HEK293 (cell line): ENCODE measurements at regions not wholly inside any gene's neighbourhood (a gene's known extent, or its start where the extent isn't known, plus 50 kb on each side); places are given as distances from the start of the nearest gene placed in this dataset.

Experiments
- FEZF1 ChIP-seq: fragments of 450-650 bp; formaldehyde crosslinking; IDR thresholded peaks from 2 replicates; pipeline ENCODE4 v1.5.1; 2016; ENCODE audit warnings: missing biosample characterization, missing genetic modification characterization
- GLIS1 ChIP-seq: fragments of 450-650 bp; formaldehyde crosslinking; IDR thresholded peaks from 2 replicates; pipeline ENCODE4 v1.5.1; 2016; ENCODE audit warnings: missing biosample characterization, missing genetic modification characterization
- KLF16 ChIP-seq: fragments of 450-650 bp; formaldehyde crosslinking; IDR thresholded peaks from 2 replicates; pipeline ENCODE4 v1.5.1; 2017; ENCODE audit warnings: missing biosample characterization, missing genetic modification characterization
- KLF8 ChIP-seq: fragments of 450-650 bp; formaldehyde crosslinking; IDR thresholded peaks from 2 replicates; pipeline ENCODE4 v1.5.1; 2016; ENCODE audit warnings: missing biosample characterization, missing genetic modification characterization
- OVOL3 ChIP-seq: fragments of 450-650 bp; formaldehyde crosslinking; IDR thresholded peaks from 2 replicates; pipeline ENCODE4 v1.5.1; 2016; ENCODE audit warnings: missing biosample characterization, missing genetic modification characterization
- PRDM1 ChIP-seq: fragments of 450-650 bp; formaldehyde crosslinking; IDR thresholded peaks from 2 replicates; pipeline ENCODE4; 2016; ENCODE audit warnings: missing biosample characterization, missing genetic modification characterization
- SP3 ChIP-seq: fragments of 450-650 bp; formaldehyde crosslinking; IDR thresholded peaks from 2 replicates; pipeline ENCODE4 v1.5.1; 2016; ENCODE audit warnings: missing biosample characterization, missing genetic modification characterization
- SP7 ChIP-seq: fragments of 450-650 bp; formaldehyde crosslinking; IDR thresholded peaks from 2 replicates; pipeline ENCODE4 v1.5.1; 2016; ENCODE audit warnings: missing biosample characterization, missing genetic modification characterization
- ZBTB17 ChIP-seq: fragments of 450-650 bp; formaldehyde crosslinking; IDR thresholded peaks from 2 replicates; pipeline ENCODE4 v1.5.1; 2016; ENCODE audit warnings: missing biosample characterization, missing genetic modification characterization
- ZEB2 ChIP-seq: fragments of 450-650 bp; formaldehyde crosslinking; IDR thresholded peaks from 2 replicates; pipeline ENCODE4 v1.5.1; 2016; ENCODE audit warnings: missing biosample characterization, missing genetic modification characterization
- ZFP41 ChIP-seq: fragments of 450-650 bp; formaldehyde crosslinking; IDR thresholded peaks from 2 replicates; pipeline ENCODE4 v1.5.1; 2016; ENCODE audit warnings: missing biosample characterization, missing genetic modification characterization, borderline replicate concordance
- ZNF112 ChIP-seq: fragments of 450-650 bp; formaldehyde crosslinking; IDR thresholded peaks from 2 replicates; pipeline ENCODE4 v1.5.0; 2017; ENCODE audit warnings: missing biosample characterization, missing genetic modification characterization
- ZNF121 ChIP-seq: fragments of 450-650 bp; formaldehyde crosslinking; IDR thresholded peaks from 2 replicates; pipeline ENCODE4 v1.5.1; 2016; ENCODE audit warnings: missing biosample characterization, missing genetic modification characterization
- ZNF132 ChIP-seq: fragments of 450-650 bp; formaldehyde crosslinking; IDR thresholded peaks from 2 replicates; pipeline ENCODE4 v1.5.1; 2017; ENCODE audit warnings: missing biosample characterization, missing genetic modification characterization, borderline replicate concordance
- ZNF16 ChIP-seq: fragments of 450-650 bp; formaldehyde crosslinking; IDR thresholded peaks from 2 replicates; pipeline ENCODE4 v1.5.1; 2016; ENCODE audit warnings: low read depth, missing biosample characterization, missing genetic modification characterization
- ZNF174 ChIP-seq: fragments of 450-650 bp; formaldehyde crosslinking; IDR thresholded peaks from 2 replicates; pipeline ENCODE4 v1.5.0; 2017; ENCODE audit warnings: missing biosample characterization, mild to moderate bottlenecking, missing genetic modification characterization
- ZNF302 ChIP-seq: fragments of 450-650 bp; formaldehyde crosslinking; IDR thresholded peaks from 2 replicates; pipeline ENCODE4 v1.5.1; 2016; ENCODE audit warnings: missing biosample characterization, missing genetic modification characterization, low read depth
- ZNF311 ChIP-seq: fragments of 450-650 bp; formaldehyde crosslinking; IDR thresholded peaks from 2 replicates; pipeline ENCODE4 v1.5.1; 2017; ENCODE audit warnings: missing biosample characterization, missing genetic modification characterization, borderline replicate concordance
- ZNF37A ChIP-seq: fragments of 450-650 bp; IDR thresholded peaks from 2 replicates; pipeline ENCODE4 v1.5.1; 2018; ENCODE audit warnings: missing biosample characterization, missing genetic modification characterization
- ZNF394 ChIP-seq: fragments of 450-650 bp; formaldehyde crosslinking; IDR thresholded peaks from 2 replicates; pipeline ENCODE4 v1.5.1; 2016; ENCODE audit warnings: missing biosample characterization, missing genetic modification characterization, mild to moderate bottlenecking, moderate library complexity, borderline replicate concordance
- ZNF473 ChIP-seq: fragments of 450-650 bp; formaldehyde crosslinking; IDR thresholded peaks from 2 replicates; pipeline ENCODE4 v1.5.1; 2017; ENCODE audit warnings: missing biosample characterization, missing genetic modification characterization
- ZNF529 ChIP-seq: fragments of 450-650 bp; formaldehyde crosslinking; IDR thresholded peaks from 2 replicates; pipeline ENCODE4 v1.5.1; 2017; ENCODE audit warnings: missing genetic modification characterization, missing biosample characterization; ENCODE audit not compliant: insufficient replicate concordance
- ZNF544 ChIP-seq: fragments of 450-650 bp; formaldehyde crosslinking; IDR thresholded peaks from 2 replicates; pipeline ENCODE4 v1.5.0; 2017; ENCODE audit warnings: missing biosample characterization, missing genetic modification characterization
- ZNF561 ChIP-seq: fragments of 450-650 bp; IDR thresholded peaks from 2 replicates; pipeline ENCODE4 v1.5.1; 2018; ENCODE audit warnings: missing biosample characterization, missing genetic modification characterization, borderline replicate concordance
- ZNF776 ChIP-seq: fragments of 450-650 bp; formaldehyde crosslinking; IDR thresholded peaks from 2 replicates; pipeline ENCODE4 v1.5.0; 2017; ENCODE audit warnings: missing biosample characterization, missing genetic modification characterization, borderline replicate concordance
- ZNF785 ChIP-seq: fragments of 450-650 bp; formaldehyde crosslinking; IDR thresholded peaks from 2 replicates; pipeline ENCODE4 v1.5.1; 2016; ENCODE audit warnings: missing biosample characterization, missing genetic modification characterization
- ZNF830 ChIP-seq: fragments of 450-650 bp; IDR thresholded peaks from 2 replicates; pipeline ENCODE4 v1.5.0; 2018; ENCODE audit warnings: missing biosample characterization, missing genetic modification characterization, low read depth, mild to moderate bottlenecking, moderate library complexity
- TF ChIP-seq, protein P1 (sequence below): fragments of 450-650 bp; formaldehyde crosslinking; IDR thresholded peaks from 2 replicates; pipeline ENCODE4 v1.5.1; 2016; ENCODE audit warnings: missing biosample characterization, missing genetic modification characterization
- TF ChIP-seq, protein P2 (sequence below): fragments of 450-650 bp; formaldehyde crosslinking; IDR thresholded peaks from 2 replicates; pipeline ENCODE4 v1.5.1; 2016; ENCODE audit warnings: missing biosample characterization, missing genetic modification characterization
- TF ChIP-seq, protein P3 (sequence below): fragments of 450-650 bp; formaldehyde crosslinking; conservative IDR thresholded peaks from 2 replicates; pipeline ENCODE4 v1.5.1; 2016; ENCODE audit warnings: low read depth, missing biosample characterization, missing genetic modification characterization
- TF ChIP-seq, protein P4 (sequence below): fragments of 450-650 bp; formaldehyde crosslinking; IDR thresholded peaks from 2 replicates; pipeline ENCODE4 v1.5.1; 2016; ENCODE audit warnings: missing biosample characterization, missing genetic modification characterization

DNA sequence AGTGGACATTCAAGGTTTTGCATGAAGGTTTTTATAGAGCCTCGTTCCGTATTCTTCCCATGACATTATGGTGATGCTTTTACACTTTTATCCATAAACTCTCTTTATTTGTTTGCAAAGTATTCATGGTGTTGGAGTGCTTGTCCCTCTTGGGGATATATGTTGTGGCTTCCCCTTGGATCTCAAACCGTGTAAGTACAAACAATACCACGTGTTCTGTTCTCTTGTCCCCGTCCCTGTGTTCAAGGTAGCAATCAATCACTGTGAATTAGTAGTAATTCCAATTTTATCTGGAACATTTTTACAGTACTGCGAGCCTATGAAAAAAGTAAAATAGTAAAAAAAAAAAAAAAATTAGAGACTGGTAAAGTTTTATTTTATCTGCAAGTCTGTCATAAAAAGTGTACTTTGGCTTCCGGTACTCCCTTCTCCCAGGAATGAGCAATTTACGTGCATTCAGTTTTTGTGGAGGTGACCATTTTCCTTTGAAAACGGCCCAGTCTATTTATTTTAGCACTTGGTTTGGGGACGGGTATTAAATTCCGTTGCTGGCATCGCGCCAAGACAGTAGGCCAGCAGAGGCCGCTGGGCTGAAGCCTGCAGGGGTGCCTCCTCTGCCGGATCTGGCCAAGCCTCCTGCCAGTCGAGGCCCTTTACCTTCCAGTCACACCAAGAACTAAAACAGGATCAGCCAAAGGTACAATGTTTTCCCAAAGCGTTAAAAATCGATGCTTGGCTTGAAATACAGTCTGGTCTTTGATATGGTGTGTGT is 175.7 kb downstream of the SOCS6 start (continued):
- TF ChIP-seq, protein P1, sequence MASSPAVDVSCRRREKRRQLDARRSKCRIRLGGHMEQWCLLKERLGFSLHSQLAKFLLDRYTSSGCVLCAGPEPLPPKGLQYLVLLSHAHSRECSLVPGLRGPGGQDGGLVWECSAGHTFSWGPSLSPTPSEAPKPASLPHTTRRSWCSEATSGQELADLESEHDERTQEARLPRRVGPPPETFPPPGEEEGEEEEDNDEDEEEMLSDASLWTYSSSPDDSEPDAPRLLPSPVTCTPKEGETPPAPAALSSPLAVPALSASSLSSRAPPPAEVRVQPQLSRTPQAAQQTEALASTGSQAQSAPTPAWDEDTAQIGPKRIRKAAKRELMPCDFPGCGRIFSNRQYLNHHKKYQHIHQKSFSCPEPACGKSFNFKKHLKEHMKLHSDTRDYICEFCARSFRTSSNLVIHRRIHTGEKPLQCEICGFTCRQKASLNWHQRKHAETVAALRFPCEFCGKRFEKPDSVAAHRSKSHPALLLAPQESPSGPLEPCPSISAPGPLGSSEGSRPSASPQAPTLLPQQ, result 0 out of 2 replicates have a peak, but pooled peaks have one; percentile 19
- TF ChIP-seq ZNF529 (tag by site-specific recombination), result no peak
- 0 out of 2 replicates have a peak, but pooled peaks have one; percentile 19 for TF ChIP-seq ZNF112
- TF ChIP-seq ZNF785 (tag by site-specific recombination), result no peak
- peak; percentile 90 for TF ChIP-seq FEZF1 (tag by site-specific recombination)
- TF ChIP-seq ZNF830 (tag by site-specific recombination), result peak; percentile 87
- no peak for TF ChIP-seq ZBTB17 (tag by site-specific recombination)
- TF ChIP-seq ZNF544, result no peak
- no peak for TF ChIP-seq ZFP41 (tag by site-specific recombination)
- no peak for TF ChIP-seq ZNF311
- no peak for TF ChIP-seq PRDM1
- peak; percentile 70; the same call in 1 of the 2 replicates for TF ChIP-seq ZNF37A
- no peak for TF ChIP-seq ZNF16 (tag by site-specific recombination)
- no peak for TF ChIP-seq ZNF132 (tag by site-specific recombination)
- TF ChIP-seq KLF8, result 0 out of 2 replicates have a peak, but pooled peaks have one; percentile 24
- TF ChIP-seq, protein P2, sequence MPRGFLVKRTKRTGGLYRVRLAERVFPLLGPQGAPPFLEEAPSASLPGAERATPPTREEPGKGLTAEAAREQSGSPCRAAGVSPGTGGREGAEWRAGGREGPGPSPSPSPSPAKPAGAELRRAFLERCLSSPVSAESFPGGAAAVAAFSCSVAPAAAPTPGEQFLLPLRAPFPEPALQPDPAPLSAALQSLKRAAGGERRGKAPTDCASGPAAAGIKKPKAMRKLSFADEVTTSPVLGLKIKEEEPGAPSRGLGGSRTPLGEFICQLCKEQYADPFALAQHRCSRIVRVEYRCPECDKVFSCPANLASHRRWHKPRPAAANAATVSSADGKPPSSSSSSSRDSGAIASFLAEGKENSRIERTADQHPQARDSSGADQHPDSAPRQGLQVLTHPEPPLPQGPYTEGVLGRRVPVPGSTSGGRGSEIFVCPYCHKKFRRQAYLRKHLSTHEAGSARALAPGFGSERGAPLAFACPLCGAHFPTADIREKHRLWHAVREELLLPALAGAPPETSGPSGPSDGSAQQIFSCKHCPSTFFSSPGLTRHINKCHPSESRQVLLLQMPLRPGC (tag by site-specific recombination), result no peak
- no peak for TF ChIP-seq ZNF302
- peak; percentile 54; the same call in 1 of the 2 replicates for TF ChIP-seq ZNF561
- TF ChIP-seq SP7 (tag by site-specific recombination), result 0 out of 2 replicates have a peak, but pooled peaks have one; percentile 27
- 0 out of 2 replicates have a peak, but pooled peaks have one; percentile 14 for TF ChIP-seq SP3
- TF ChIP-seq, protein P3, sequence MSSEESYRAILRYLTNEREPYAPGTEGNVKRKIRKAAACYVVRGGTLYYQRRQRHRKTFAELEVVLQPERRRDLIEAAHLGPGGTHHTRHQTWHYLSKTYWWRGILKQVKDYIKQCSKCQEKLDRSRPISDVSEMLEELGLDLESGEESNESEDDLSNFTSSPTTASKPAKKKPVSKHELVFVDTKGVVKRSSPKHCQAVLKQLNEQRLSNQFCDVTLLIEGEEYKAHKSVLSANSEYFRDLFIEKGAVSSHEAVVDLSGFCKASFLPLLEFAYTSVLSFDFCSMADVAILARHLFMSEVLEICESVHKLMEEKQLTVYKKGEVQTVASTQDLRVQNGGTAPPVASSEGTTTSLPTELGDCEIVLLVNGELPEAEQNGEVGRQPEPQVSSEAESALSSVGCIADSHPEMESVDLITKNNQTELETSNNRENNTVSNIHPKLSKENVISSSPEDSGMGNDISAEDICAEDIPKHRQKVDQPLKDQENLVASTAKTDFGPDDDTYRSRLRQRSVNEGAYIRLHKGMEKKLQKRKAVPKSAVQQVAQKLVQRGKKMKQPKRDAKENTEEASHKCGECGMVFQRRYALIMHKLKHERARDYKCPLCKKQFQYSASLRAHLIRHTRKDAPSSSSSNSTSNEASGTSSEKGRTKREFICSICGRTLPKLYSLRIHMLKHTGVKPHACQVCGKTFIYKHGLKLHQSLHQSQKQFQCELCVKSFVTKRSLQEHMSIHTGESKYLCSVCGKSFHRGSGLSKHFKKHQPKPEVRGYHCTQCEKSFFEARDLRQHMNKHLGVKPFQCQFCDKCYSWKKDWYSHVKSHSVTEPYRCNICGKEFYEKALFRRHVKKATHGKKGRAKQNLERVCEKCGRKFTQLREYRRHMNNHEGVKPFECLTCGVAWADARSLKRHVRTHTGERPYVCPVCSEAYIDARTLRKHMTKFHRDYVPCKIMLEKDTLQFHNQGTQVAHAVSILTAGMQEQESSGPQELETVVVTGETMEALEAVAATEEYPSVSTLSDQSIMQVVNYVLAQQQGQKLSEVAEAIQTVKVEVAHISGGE (tag by site-specific recombination), result peak; percentile 36; the same call in 1 of the 2 replicates
- TF ChIP-seq ZEB2, result 0 out of 2 replicates have a peak, but pooled peaks have one; percentile 18
- TF ChIP-seq ZNF473 (tag by site-specific recombination), result no peak
- peak; percentile 70; the same call in 1 of the 2 replicates for TF ChIP-seq ZNF174 (tag by site-specific recombination)
- TF ChIP-seq ZNF776 (tag by site-specific recombination), result peak; percentile 66; the same call in 1 of the 2 replicates
- no peak for TF ChIP-seq ZNF121 (tag by site-specific recombination)
- TF ChIP-seq OVOL3 (tag by site-specific recombination), result peak; percentile 36; the same call in 1 of the 2 replicates
- no peak for TF ChIP-seq KLF16 (tag by site-specific recombination)
- peak; percentile 24; the same call in 1 of the 2 replicates for TF ChIP-seq ZNF394 (tag by site-specific recombination)
- TF ChIP-seq, protein P4, sequence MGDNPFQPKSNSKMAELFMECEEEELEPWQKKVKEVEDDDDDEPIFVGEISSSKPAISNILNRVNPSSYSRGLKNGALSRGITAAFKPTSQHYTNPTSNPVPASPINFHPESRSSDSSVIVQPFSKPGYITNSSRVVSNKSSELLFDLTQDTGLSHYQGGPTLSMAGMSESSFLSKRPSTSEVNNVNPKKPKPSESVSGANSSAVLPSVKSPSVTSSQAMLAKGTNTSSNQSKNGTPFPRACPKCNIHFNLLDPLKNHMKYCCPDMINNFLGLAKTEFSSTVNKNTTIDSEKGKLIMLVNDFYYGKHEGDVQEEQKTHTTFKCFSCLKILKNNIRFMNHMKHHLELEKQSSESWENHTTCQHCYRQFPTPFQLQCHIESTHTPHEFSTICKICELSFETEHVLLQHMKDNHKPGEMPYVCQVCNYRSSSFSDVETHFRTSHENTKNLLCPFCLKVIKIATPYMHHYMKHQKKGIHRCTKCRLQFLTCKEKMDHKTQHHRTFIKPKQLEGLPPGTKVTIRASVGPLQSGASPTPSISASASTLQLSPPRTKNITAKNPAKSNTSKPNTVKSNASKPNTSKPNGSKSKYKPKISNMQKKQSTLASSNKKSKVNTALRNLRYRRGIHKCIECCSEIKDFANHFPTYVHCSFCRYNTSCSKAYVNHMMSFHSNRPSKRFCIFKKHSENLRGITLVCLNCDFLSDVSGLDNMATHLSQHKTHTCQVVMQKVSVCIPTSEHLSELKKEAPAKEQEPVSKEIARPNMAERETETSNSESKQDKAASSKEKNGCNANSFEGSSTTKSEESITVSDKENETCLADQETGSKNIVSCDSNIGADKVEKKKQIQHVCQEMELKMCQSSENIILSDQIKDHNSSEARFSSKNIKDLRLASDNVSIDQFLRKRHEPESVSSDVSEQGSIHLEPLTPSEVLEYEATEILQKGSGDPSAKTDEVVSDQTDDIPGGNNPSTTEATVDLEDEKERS (tag by site-specific recombination), result no peak
- TF ChIP-seq GLIS1, result peak; percentile 33; the same call in 1 of the 2 replicates
